GM18873 (cell line): ENCODE measurements at regions not wholly inside any gene's neighbourhood (a gene's known extent, or its start where the extent isn't known, plus 50 kb on each side); places are given as distances from the start of the nearest gene placed in this dataset.
"Not testable (repeated sequence)": the region's sequence is repeated elsewhere in the genome, so short reads cannot be mapped to it uniquely, and the experiment has no call there.

Experiments used
- ATAC-seq: cut with Tn5 transposase; IDR thresholded peaks from one replicate; pipeline ENCODE4 v1.9.1; 2021; ENCODE audit warnings: mild to moderate bottlenecking, moderate library complexity, moderate number of reproducible peaks; ENCODE audit not compliant: unreplicated experiment, low FRiP score

DNA sequence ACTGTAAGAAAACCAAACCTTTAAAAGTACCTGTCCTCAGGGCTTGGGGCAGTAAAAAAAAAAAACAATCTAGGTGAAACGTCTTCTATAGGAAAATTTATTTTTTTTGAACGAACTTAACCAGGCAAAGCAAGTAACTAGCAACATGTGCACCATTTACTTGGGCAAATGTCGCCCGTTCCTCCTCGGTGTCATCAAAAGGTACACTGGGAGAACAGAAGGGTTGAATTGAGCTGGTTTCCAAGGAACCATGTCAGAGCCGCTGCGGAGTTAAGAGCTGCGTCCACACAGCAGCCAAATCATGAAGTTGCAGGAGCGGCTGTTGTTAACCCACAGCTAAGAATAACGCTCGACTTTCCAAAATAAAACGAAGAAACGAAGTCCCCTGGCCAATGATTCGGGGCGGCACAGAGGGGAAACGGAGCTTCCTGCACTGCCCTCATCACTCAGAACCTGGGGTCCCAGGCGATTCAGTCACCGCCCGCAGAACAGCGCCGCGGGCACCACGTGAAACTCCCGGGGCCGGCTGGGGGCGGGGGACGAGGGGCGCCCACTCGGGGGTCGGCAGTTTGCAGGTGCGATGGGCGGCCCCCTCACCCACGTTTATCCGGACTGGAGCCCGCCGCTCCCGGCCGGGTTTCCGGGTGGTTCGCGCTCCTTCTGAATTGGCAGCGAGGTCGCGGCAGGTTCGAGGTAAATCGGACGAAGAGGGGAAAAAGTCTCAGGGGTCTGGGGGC lies 53.6 kb upstream of the PLGLB1 start:
- not testable (repeated sequence) for ATAC-seq

DNA sequence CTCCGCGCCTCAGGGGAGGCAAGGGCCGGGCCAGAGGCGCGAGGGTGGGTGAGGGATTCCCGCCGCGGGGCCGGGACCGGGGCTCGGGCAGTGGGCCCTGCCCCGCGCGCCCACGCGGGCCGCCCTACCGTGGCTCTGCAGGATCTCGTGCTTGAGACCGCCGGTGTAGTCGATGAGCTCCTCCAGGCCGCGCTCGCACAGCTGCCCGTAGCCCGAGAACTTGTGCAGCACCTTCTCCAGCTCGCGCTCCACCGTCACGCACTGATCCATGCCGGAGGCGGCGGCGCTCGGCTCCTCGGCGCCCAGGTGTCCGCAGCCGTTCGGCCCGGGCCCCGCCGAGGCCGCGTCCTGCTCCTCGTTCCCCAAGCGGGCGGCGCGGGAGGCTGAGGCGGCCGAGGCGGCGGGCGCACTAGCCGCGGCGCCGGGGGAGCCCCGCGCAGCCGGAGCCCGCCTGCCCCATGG lies 54.2 kb upstream of the PLGLB1 start:
- ATAC-seq: peak; percentile 19

DNA sequence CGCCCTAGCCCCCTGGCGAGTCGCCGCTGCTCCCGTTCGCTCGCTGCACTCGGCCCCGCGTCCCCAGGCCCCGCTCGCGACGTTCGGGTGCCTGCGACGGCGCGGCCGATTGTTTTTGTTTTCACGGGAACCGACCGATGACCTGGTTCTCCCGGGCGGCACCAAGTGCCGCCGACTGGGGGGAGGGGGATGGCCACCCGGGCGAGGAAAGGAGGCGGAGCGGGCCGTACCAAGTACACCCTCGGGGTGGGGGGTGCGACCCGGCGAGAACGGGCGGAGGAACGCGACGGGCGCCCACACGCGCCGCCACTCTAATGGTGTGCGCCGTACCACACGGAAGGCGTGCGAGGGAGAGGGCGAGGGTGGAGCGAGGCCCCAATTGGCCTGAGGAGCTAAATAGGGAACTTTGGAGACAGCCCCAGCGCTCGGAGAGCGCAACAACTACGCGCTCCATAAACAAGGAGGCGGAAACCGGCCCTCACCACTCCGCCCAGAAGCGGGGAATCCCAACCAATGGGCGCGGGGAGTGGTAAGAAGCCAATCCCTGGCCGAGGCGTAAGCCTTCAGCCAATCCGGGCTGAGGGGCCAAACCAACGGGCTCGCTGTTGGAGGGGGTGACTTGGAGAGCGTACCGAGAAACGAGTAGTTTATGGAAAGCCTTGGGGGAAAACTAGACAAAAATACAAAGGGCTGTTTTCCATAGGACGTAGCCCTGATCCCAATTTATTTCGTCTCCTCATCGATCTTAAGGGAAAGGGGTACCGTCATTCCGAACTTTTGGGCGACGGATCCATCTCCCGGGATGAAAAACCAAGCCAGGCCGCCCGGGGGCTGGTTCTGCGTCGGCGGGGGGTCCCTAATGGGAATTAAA lies 54.8 kb upstream of the PLGLB1 start:
- ATAC-seq: peak; percentile 91

DNA sequence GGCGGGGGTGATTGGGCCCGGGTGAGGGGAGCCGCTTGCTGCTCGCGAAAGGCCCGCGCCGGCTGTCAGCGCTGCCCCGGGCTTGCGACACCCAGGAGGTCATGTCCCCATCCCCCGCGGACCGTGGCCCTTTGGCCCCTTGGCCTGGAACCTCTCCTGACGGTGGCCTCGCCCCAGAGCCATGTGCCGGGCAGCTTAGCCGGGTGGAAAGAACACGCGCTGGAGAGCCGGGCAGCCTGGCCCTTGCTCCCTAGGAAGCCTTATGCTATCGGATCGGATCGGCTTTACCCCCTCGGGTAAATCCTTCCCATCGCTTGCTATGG lies 55.4 kb upstream of the PLGLB1 start:
- ATAC-seq: not testable (repeated sequence)

DNA sequence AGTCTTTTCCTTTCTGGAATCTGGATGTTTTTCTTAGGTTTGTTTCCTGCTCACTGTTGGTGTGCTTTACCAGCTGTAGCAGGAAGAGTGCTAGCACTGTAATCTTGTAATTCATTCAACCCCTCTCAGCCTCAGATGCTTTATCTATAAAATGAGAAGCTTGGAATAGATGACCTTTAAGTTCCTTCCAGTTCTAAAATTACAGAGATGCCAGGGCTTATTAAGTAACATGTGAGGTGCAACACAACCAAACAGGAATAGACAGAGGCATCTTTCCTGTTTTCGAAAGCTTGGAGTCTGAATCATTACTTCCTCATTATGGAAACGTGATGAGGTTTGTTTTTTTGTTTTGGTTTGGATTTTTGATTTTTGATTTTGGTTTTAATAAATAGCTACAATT lies 60.1 kb upstream of the PLGLB1 start:
- ATAC-seq: not testable (repeated sequence)

DNA sequence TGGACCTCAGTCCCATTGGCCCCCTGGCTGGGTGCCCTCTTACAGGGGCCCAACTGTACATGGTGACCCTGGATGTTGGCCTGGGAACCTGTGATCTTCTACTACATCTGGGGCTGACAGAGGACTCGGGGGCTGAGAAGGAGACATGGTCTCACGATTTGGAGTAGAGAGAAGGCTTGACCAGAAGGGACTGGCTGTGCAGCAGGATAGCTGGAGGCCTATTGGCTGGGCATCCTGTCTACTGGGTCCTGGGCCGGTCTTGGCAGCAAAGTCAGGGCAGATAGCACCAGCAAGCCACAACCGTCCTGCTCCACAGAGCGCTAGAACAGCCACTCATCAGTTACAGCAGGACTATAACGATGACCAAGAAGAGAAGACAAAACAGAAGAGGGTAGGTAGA lies 66.4 kb upstream of the PLGLB1 start:
- not testable (repeated sequence) for ATAC-seq

DNA sequence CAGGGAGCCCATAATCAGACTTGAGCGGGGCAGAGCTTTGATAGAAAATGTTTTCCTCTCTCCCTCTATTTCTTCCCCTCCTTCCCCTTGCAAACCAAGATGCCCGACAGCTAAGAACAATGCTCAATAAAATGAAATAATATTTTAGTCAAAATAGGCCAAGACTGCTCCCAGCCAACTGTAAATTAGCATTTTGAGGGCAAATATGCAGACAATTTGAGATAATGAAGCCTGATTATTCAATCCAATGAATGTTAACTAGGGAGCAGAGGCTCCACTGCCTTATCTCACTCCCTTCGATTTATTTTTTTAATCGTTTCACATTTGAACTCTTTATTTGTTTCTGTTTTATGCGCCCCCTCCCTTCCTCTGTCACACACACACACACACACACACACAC lies 67.8 kb upstream of the PLGLB1 start:
- not testable (repeated sequence) for ATAC-seq

DNA sequence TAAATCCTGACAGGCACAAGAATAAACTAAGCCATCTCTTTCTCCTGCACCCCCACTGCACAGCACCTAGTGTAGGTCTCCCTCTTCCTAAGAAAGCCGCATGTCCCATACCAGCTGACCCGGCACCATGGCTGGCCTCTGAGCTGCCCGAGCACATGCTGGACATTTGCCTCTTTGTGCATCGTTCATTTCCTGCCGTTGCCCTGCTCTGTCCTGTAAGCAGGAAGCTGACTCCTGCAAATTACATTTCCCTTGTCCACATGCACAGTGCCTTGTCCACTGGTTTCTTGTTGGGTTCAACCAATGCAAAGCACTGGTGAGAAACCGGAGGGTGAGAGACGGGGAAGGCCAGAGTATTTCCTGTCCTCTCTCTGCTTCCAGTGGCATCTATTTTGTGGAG lies 71.6 kb upstream of the PLGLB1 start:
- not testable (repeated sequence) for ATAC-seq

DNA sequence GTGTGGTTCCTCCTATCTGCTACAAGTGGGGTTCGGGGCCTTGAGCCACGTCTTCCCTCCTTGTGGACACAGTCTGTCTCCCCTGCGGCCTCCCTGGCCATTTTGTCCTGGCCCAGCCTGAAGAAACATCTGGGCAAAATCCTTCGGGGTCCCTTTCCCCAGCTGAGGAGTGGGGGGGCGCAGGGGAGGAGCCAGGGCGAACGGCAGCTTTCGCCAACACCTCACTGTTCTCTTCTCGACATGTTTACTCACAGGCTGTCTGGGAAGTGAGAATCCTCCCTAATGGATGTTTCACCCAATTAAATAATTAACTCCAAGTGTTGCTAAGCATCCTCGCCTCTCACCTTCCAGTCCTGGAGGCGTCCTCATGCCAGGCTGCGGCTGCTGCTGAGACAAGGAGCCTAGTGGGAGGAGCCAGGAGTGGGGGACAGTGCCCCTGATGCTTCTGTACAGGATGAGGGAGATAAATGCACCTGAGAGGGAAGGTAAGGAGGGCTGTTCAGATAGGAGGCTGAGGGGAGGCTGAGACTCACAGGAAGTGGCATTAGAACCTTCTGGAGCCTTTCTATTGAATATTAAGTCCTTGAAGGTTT lies 72.4 kb upstream of the PLGLB1 start:
- ATAC-seq: not testable (repeated sequence)

DNA sequence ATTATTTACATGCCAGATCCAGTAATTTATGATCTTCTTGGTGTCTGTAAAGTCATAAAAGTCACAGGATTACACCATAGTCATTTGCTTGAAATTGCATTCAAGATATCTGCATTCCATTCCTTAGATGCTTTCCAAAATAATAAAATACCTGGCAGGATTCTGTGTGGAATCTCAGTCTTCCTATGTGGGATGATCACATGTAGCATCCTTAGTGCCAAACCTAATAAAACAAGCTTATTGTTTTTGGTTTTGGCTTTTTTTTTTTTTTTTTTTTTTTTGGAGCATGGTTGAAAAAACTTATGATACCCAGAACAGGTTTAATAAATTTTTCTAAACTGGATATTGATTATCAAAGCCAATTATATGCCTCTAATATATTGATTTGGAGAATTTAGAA lies 74.2 kb upstream of the PLGLB1 start:
- not testable (repeated sequence) for ATAC-seq

DNA sequence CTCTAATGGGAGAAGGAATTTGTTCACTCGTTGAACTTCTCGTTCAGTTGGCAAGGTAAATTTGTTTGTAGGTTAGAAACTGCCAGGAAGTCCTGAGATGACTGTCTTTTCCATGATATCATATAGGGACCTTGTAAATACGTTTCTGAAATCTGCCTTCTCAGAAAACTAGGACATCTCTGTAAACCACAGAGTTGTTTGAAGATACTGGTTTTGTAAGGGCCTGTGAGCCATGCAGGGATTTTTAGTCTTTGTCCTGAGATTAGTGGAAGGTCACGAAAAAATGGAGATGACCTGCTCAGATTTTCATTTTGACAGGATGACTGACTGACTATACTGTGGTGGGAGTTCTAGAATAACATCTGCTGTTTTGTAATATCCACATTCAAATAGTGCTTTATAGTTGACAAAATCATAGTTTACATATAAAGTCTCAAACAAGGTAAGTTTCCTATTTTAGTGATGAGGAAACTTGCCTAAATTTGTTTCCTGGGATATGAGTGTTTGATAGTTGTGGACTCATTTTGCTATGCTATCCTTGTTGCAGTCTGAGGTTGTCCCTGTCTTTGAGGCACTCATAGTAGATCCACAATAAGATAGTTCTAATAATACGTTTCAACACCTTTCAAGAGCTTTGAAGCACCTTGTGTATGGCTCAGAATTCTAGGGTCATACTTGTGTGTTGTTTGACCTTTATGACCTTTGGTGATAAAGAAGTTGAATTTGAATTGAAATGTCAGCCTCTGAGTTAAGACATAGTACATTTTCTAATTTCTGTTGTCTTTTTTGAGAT lies 107.3 kb upstream of the PLGLB1 start:
- ATAC-seq: not testable (repeated sequence)

DNA sequence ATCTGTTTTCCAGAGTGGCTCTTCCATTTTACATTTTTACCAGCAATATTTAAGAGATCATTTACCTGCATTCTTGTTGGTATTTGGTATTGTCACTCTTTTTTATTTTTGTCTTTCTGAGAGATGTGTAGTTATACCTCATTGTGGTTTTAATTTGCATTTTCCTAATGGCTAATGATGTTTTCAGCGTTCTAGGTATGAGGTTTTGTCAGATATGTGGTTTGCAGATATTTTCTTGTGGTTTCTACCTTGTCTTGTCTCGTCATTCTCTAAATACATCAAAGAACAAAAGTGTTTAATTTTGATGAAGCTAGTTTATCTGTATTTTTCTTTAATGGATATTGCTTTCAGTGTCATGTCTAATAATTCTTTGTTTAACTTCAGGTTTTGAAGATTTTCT lies 110.9 kb upstream of the PLGLB1 start:
- ATAC-seq: not testable (repeated sequence)

DNA sequence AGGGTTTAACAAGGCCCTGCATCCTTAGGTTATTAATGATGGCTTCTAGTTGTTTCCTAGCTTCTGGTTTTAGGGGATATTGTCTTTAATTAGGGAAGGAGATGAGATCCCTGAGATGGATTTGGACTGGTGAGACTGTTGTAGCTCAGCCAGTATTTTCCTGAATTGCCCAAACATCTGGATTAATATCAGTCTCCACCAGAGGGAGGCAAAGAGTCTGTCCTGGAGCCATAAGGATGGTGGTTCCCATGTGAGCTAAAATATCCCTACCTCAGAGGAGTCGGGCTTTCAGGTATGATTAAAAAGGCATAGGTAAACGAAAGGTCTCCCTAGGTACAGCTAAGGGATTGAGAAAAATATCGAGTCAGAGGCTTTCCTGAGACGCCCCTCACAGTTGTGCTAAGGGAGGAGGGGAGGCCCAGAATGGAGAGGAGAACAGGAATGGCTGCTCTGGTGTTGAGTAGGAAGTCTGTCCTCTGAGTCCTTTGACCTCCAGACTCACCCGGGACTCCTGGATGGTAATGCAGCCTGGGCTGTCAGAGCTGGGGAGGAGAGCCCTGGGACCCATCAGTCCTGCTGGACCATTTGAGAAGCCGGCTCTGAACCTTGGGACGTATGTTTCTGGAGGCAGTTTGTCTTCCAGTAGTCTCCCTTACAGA lies 130.3 kb upstream of the PLGLB1 start:
- not testable (repeated sequence) for ATAC-seq

DNA sequence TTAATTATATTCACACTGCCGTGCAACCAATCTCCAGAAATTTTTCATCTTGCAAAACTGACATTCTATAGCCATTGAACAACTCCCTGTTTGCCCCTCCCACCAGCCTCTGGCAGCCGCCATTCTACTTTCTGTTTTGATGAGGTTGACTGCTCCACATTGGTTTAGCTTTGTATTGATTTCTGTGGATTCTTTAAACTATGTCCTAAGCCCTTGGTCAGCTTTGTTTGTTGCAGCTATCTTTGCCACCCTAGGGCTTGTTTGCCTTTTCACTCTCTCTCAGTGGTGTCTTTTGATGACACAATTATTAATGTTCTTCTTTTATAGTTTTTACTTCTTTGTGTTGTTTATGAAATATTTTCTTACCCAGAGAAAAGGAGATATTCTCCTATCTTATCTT lies 152.8 kb upstream of the PLGLB1 start:
- ATAC-seq: not testable (repeated sequence)

DNA sequence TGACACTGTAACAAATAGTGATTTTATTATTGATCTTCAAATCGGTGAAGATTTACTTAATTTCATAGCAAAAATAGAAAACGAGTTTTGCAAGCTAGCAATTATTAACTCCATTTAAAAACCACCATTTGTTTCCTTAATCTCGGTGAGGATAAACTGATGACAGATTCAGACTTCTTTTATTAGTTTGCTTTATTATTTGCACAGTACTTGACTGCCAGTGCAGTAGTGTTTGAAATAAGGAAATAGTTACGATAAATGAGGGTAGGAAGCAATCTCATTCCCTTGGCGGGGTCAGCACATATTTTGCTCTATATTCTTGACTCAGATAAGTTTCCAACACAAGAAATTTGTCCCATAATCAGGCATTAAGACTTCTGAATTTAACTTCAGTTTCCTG lies 161.7 kb upstream of the PLGLB1 start:
- not testable (repeated sequence) for ATAC-seq

DNA sequence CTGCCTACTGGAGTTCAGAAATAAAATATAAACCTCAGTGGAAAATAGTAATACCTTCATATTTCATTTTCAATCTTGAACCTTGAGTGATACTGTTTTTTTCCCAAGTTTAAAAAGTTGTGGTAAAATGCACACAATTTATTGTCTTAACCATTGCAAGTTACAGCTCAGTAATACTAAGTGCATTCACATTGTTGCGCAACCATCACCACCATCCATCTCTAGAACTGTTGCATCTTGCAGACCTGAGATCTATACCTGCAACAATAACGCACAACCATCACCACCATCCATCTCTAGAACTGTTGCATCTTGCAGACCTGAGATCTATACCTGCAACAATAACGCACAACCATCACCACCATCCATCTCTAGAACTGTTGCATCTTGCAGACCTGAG lies 162.6 kb upstream of the PLGLB1 start:
- ATAC-seq: not testable (repeated sequence)

DNA sequence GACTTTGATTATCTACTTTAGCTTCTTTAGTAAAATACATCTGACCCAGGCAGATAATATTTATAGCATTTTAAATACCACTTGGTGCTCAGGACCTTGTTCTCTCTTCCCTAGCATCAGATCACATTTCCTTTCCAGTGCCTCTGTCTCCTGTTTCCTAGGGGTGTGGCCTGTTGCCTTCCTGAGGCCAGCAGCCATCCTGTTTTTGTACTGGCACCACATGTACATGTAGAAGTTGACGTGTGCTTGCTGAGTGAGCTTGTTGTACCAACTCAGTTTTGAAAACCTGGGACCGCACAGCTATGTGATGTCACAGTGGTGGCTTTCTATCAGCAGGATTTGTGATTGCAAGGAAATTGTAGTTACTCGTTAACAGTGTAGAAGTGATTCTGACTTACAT lies 167.6 kb upstream of the PLGLB1 start:
- not testable (repeated sequence) for ATAC-seq

DNA sequence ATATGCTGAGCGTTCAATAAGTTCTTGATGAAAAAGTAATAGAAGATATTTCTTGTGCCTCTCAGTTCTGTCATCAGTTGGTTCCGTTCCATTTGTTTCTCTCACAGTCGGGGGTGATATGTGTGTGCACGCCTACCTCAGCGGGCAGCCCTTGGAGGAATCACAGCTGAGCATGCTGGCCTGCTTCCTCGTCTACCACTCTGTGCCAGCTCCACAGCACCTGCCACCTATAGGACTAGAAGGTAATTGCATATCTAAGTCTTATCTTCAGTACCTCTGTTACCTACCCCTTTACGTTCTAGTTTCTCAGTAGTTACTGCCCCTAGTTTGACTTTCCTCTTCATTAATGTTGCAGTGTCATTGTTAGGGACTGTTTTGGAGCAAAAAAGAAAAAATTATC lies 171.7 kb upstream of the PLGLB1 start:
- ATAC-seq: not testable (repeated sequence)

DNA sequence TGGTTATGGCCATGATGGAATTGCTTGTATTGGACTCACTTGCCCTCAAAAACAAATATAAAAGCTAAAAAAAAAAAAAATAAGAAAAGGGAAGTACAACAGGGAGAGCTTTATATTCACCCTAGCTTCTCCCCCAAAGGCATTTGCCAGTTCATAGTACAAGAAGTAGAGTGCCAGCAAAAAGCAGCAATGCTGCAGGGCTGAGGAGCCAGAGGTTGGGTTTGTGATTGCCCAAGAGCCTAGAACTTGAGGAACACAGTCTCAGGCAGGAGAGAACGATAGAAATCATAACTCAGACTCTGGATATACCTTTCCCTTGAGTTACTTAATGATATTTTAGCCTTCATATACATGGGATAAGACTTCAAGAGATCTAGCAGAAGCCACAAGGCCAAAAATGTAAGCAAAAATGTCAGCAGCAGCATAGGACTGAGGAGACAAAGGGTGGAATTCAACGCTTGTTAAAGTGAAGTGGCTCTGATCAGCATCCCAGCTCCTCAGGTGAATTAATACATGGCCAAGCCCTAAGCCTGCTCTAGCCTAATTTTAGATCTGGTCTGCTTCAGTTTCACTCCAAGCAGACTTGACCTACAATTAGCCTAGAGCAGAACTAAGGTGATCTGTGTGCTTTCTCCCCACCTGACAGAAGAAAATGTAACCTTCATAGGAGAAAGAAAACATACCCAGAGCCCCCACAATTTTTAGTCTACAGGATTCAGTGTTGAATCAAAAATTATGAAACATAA lies 172.8 kb upstream of the PLGLB1 start:
- ATAC-seq: not testable (repeated sequence)
